ENCODE measurements at regions not wholly inside any gene's neighbourhood (a gene's known extent, or its start where the extent isn't known, plus 50 kb on each side); places are given as distances from the start of the nearest gene placed in this dataset.

DNA sequence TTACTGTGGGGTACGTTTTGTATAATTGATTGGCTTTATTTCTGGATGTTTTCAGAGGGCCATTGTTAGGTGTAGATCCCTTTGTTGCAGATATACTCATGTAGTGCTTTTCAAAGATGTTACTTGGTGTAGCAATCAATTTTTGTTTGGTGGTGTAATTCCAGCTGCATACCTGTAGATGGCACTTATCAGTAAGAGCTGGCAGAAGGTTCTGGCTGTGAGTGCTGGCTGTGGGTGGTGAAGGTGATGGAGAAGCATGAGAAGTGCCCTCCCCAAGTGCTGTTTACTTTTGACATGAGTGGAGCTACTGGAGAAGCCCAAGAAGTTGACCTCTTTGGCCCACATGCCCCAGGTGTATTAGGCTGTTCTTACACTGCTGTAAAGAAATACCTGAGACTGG is 1074.9 kb downstream of the FAM181B start:
- H3K27me3 ChIP-seq (replicated peaks in 1 of 2; ENCODE audit: control insufficient read depth in 2 of 2, extremely low read depth in 1 of 2, insufficient read depth in 2 of 2, low read length in 1 of 2): peaks cover 0 to 5% of the 10 kb centered on the region in 2 experiments
- ChIA-PET POLR2A (no interaction called here), CTCF (interaction anchor here in 1 of 2 donors (0.6 to 1.0 kb wide), 2 partner anchors 10 to 42 kb away, joined by 3 read pairs; no protein-coding TSS in a partner anchor)
- DNase-seq (peak in 1 of 35 experiments; percentile 6), ATAC-seq (replicated peaks in 1 of 4) (no peak)
- H3K27ac ChIP-seq (ENCODE audit: low read length): no peak overlapping the region
- no peak overlapping the region for H3K4me3 ChIP-seq (ENCODE audit: control insufficient read depth in 1 of 2, extremely low read depth in 1 of 2, low read length in 1 of 2)
- 33% methylated on average over 1 of the region's 1 CpG for WGBS (ENCODE audit: insufficient coverage)
- Mint-ChIP-seq H3K27ac (no peak overlapping the region), H3K4me1 (no peaks in the 10 kb centered on the region), H3K36me3 (no peaks in the 10 kb centered on the region), H3K4me3 (no peak overlapping the region), H3K9me3 (peaks cover 0 to 16% (median 0%) of the 10 kb centered on the region in 3 donors), H3K27me3 (peaks cover 22 to 30% of the 10 kb centered on the region in 2 donors)
- H3K36me3 ChIP-seq (ENCODE audit: control insufficient read depth in 2 of 2, extremely low read depth in 1 of 2, insufficient read depth in 1 of 2, low read length in 1 of 2): no peaks in the 10 kb centered on the region
- no peaks in the 10 kb centered on the region for H3K4me1 ChIP-seq (ENCODE audit: control insufficient read depth in 1 of 2, extremely low read depth in 1 of 2, insufficient read depth in 2 of 2, low read length in 2 of 2)
- H3K9me3 ChIP-seq: no peaks in the 10 kb centered on the region

DNA sequence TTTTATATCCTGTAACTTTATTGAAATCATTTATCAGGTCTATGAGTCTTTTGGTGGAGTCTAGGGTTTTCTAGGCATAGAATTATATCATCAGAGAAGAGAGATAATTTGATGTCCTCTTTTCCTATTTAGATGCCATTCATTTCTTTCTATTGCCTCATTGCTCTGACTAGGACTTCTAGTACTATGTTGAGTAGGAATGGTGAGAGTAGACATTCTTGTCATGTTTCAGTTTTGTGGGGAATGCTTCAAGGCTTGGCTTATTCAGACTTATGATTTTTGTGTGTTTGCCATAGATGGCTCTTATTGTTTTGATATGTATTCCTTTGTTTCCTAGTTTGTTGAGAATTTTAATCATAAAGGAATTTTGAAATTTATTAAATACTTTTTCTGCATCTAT is 1078.3 kb downstream of the FAM181B start:
- ATAC-seq (replicated peaks in 1 of 4) (no peak), DNase-seq (no peak)
- ChIA-PET CTCF (no interaction called here), POLR2A (no interaction called here)
- Histone ChIP-seq H3K9me3 (no peaks in the 10 kb centered on the region), H3K4me1 (ENCODE audit: control insufficient read depth in 1 of 2, extremely low read depth in 1 of 2, insufficient read depth in 2 of 2, low read length in 2 of 2) (no peaks in the 10 kb centered on the region), H3K36me3 (ENCODE audit: control insufficient read depth in 2 of 2, extremely low read depth in 1 of 2, insufficient read depth in 1 of 2, low read length in 1 of 2) (no peaks in the 10 kb centered on the region), H3K4me3 (ENCODE audit: control insufficient read depth in 1 of 2, extremely low read depth in 1 of 2, low read length in 1 of 2) (no peak overlapping the region), H3K27me3 (replicated peaks in 1 of 2; ENCODE audit: control insufficient read depth in 2 of 2, extremely low read depth in 1 of 2, insufficient read depth in 2 of 2, low read length in 1 of 2) (no peaks in the 10 kb centered on the region), H3K27ac (ENCODE audit: low read length) (no peak overlapping the region)
- Mint-ChIP-seq H3K27ac (no peak overlapping the region), H3K36me3 (no peaks in the 10 kb centered on the region), H3K4me3 (no peak overlapping the region), H3K4me1 (no peaks in the 10 kb centered on the region), H3K9me3 (peaks cover 0 to 16% (median 0%) of the 10 kb centered on the region in 3 donors), H3K27me3 (peaks cover 7 to 15% of the 10 kb centered on the region in 2 donors)

DNA sequence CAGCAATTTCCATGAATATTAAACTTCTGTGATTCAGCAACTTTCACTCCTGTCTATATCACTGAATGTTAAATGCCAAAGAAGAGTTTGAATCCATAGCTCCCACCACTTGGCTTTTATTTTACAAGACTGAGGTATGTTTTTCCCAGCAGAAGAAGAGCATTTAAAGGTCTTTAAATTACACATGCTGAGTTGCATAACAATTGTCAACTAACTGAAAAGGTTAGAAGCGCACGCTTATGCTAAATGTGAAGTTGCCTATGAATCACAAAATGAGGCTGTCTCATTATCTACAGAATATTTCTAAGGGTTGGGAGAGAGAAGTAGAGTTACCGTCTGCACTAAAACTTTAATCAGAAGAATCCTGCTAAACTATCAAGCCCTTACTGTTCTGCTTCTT is 1086.3 kb downstream of the FAM181B start:
- POLR2A ChIA-PET: no interaction called here

DNA sequence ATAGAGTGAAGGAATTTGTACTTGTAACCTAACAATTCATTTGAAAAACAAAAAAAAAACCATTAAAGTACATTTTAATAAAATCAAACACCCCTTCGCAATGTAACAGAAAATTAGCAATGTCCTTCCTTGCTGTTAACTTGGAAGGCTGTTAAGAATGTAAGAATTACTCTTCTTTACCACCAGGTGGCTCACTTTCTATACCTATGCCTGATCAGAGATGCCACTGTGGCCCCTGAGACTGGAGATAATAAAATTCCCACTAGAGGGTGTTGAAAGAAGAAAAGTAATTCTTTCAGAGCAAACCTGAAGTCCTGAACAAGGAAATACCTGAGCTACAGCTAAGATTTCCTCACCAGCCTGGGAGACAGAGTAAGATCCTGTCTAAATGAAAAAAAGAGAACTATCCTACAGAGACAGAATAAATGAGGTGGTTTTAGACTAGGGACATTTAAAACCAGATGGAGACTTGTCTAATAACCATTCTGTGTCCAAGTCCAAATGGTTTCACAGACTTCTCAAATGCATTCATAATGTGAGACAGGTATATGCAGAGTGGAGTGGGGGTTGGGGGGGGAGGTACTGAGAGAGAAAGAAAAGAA is 1089.3 kb downstream of the FAM181B start:
- no peak overlapping the region for H3K4me3 ChIP-seq (ENCODE audit: control insufficient read depth in 1 of 2, extremely low read depth in 1 of 2, low read length in 1 of 2)
- no peaks in the 10 kb centered on the region for H3K36me3 ChIP-seq (ENCODE audit: control insufficient read depth in 2 of 2, extremely low read depth in 1 of 2, insufficient read depth in 1 of 2, low read length in 1 of 2)
- Mint-ChIP-seq H3K4me3 (no peak overlapping the region), H3K27ac (no peak overlapping the region), H3K4me1 (no peaks in the 10 kb centered on the region), H3K36me3 (no peaks in the 10 kb centered on the region), H3K9me3 (no peaks in the 10 kb centered on the region), H3K27me3 (peaks cover 12 to 25% of the 10 kb centered on the region in 2 donors)
- peaks cover 0 to 3% of the 10 kb centered on the region in 2 experiments for H3K27me3 ChIP-seq (replicated peaks in 1 of 2; ENCODE audit: control insufficient read depth in 2 of 2, extremely low read depth in 1 of 2, insufficient read depth in 2 of 2, low read length in 1 of 2)
- no peaks in the 10 kb centered on the region for H3K9me3 ChIP-seq
- H3K27ac ChIP-seq (ENCODE audit: low read length): no peak overlapping the region
- DNase-seq: peak in 4 of 35 experiments; percentile 1 to 50 (median 10)
- ChIA-PET CTCF (interaction anchor here (0.8 to 1.3 kb wide), 5 partner anchors 34 to 1051 kb away, joined by 3 to 5 read pairs (median 3); no protein-coding TSS in a partner anchor), POLR2A (no interaction called here)
- ATAC-seq (replicated peaks in 1 of 4): peak in 2 of 4 experiments; percentile 41 to 69
- H3K4me1 ChIP-seq (ENCODE audit: control insufficient read depth in 1 of 2, extremely low read depth in 1 of 2, insufficient read depth in 2 of 2, low read length in 2 of 2): no peaks in the 10 kb centered on the region
- WGBS (ENCODE audit: insufficient coverage): no CpG with 5 or more reads among the region's 1 CpG

More for the DNA sequence above, 1086.3 kb downstream of the FAM181B start:
- no peak overlapping the region for H3K27ac Mint-ChIP-seq
- Histone ChIP-seq H3K4me1 (ENCODE audit: control insufficient read depth in 1 of 2, extremely low read depth in 1 of 2, insufficient read depth in 2 of 2, low read length in 2 of 2) (no peaks in the 10 kb centered on the region), H3K27ac (ENCODE audit: low read length) (no peak overlapping the region), H3K36me3 (ENCODE audit: control insufficient read depth in 2 of 2, extremely low read depth in 1 of 2, insufficient read depth in 1 of 2, low read length in 1 of 2) (no peaks in the 10 kb centered on the region), H3K4me3 (ENCODE audit: control insufficient read depth in 1 of 2, extremely low read depth in 1 of 2, low read length in 1 of 2) (no peak overlapping the region), H3K9me3 (no peaks in the 10 kb centered on the region), H3K27me3 (replicated peaks in 1 of 2; ENCODE audit: control insufficient read depth in 2 of 2, extremely low read depth in 1 of 2, insufficient read depth in 2 of 2, low read length in 1 of 2) (peaks cover 0 to 3% of the 10 kb centered on the region in 2 experiments)
- CTCF ChIA-PET: interaction anchor here in 1 of 2 donors (0.7 kb wide), 1 partner anchor 889 kb away, joined by 3 read pairs; no protein-coding TSS in a partner anchor
- no peaks in the 10 kb centered on the region for H3K9me3 Mint-ChIP-seq
- WGBS (ENCODE audit: insufficient coverage): no CpG with 5 or more reads among the region's 3 CpGs
- no peak overlapping the region for H3K4me3 Mint-ChIP-seq
- no peaks in the 10 kb centered on the region for H3K36me3 Mint-ChIP-seq
- no peak for DNase-seq
- H3K4me1 Mint-ChIP-seq: no peaks in the 10 kb centered on the region
- no peak for ATAC-seq (replicated peaks in 1 of 4)
- peaks cover 12 to 19% of the 10 kb centered on the region in 2 donors for H3K27me3 Mint-ChIP-seq

DNA sequence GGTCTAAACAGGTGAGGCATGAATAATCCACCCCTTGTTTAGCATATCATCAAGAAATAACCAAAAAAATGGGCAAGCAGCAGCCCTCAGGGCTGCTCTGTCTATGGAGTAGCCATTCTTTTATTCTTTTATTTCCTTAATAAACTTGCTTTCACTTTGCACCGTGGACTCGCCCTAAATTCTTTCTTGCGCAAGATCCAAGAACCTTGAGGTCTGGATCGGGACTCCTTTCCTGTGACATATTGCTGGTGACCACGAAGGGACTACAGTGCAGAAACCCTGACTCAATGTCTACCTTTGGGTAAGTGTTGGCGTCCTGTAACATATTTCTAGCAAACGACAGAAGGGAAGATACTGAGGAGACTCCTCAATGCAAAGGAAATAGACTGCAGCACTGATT is 1099.2 kb downstream of the FAM181B start:
- DNase-seq (no peak), ATAC-seq (replicated peaks in 1 of 4) (no peak)
- Histone ChIP-seq H3K4me1 (ENCODE audit: control insufficient read depth in 1 of 2, extremely low read depth in 1 of 2, insufficient read depth in 2 of 2, low read length in 2 of 2) (no peaks in the 10 kb centered on the region), H3K27me3 (replicated peaks in 1 of 2; ENCODE audit: control insufficient read depth in 2 of 2, extremely low read depth in 1 of 2, insufficient read depth in 2 of 2, low read length in 1 of 2) (no peaks in the 10 kb centered on the region), H3K27ac (ENCODE audit: low read length) (no peak overlapping the region), H3K4me3 (ENCODE audit: control insufficient read depth in 1 of 2, extremely low read depth in 1 of 2, low read length in 1 of 2) (no peak overlapping the region), H3K9me3 (no peaks in the 10 kb centered on the region), H3K36me3 (ENCODE audit: control insufficient read depth in 2 of 2, extremely low read depth in 1 of 2, insufficient read depth in 1 of 2, low read length in 1 of 2) (no peaks in the 10 kb centered on the region)
- no peaks in the 10 kb centered on the region for H3K4me1 Mint-ChIP-seq
- no peak overlapping the region for H3K4me3 Mint-ChIP-seq
- H3K36me3 Mint-ChIP-seq: no peaks in the 10 kb centered on the region
- POLR2A ChIA-PET: no interaction called here
- no peaks in the 10 kb centered on the region for H3K9me3 Mint-ChIP-seq
- no peak overlapping the region for H3K27ac Mint-ChIP-seq
- no peaks in the 10 kb centered on the region for H3K27me3 Mint-ChIP-seq
- WGBS (ENCODE audit: insufficient coverage): 92% methylated on average over 7 of the region's 7 CpGs
- CTCF ChIA-PET: no interaction called here

DNA sequence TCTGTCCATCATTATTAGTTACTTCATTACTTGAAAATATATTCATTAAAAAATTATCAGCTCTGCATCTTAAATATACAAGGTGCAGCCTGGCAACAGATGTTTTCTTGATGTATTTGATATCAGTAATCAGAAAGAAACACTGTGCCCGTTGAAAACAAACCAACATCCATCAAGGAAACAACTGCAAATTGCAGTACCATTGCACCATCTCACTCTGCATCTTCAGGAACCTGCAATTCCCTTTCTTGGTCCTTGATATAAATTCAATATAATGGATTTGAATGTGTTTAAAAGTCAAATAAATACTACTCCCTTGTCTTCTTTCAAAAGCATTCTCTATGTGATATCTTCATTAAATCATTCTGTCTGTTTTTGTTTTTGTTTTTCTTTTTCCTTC is 1131.2 kb downstream of the FAM181B start:
- H3K9me3 ChIP-seq: no peaks in the 10 kb centered on the region
- no peaks in the 10 kb centered on the region for H3K27me3 Mint-ChIP-seq
- no peaks in the 10 kb centered on the region for H3K36me3 ChIP-seq (ENCODE audit: control insufficient read depth in 2 of 2, extremely low read depth in 1 of 2, insufficient read depth in 1 of 2, low read length in 1 of 2)
- no peaks in the 10 kb centered on the region for H3K9me3 Mint-ChIP-seq
- H3K4me1 ChIP-seq (ENCODE audit: control insufficient read depth in 1 of 2, extremely low read depth in 1 of 2, insufficient read depth in 2 of 2, low read length in 2 of 2): no peaks in the 10 kb centered on the region
- ATAC-seq (replicated peaks in 1 of 4) (no peak), DNase-seq (no peak)
- POLR2A ChIA-PET: no interaction called here
- no peak overlapping the region for H3K27ac Mint-ChIP-seq
- no peaks in the 10 kb centered on the region for H3K36me3 Mint-ChIP-seq
- H3K4me3 Mint-ChIP-seq: no peak overlapping the region
- H3K4me1 Mint-ChIP-seq: no peaks in the 10 kb centered on the region
- no peak overlapping the region for H3K4me3 ChIP-seq (ENCODE audit: control insufficient read depth in 1 of 2, extremely low read depth in 1 of 2, low read length in 1 of 2)
- no peaks in the 10 kb centered on the region for H3K27me3 ChIP-seq (replicated peaks in 1 of 2; ENCODE audit: control insufficient read depth in 2 of 2, extremely low read depth in 1 of 2, insufficient read depth in 2 of 2, low read length in 1 of 2)
- no CpG with 5 or more reads among the region's 1 CpG for WGBS (ENCODE audit: insufficient coverage)
- CTCF ChIA-PET: no interaction called here
- no peak overlapping the region for H3K27ac ChIP-seq (ENCODE audit: low read length)

DNA sequence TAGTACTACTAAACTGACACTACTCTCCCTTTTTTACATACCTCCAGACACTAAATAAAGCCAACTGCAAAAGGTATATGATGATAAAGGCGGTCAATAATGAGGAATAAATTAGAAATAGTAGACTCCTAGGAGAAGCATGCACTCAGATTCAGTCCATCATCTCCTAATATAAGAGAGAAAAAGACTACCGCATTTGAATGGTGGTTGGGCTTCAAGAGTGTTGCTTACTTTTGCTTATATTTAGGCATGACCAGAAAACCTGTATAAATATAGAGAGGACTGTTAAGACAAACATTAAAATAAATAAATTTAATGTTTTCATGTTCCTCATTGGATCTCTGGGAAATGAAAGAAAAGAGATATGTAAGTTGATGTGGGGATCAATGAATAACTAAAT is 1137.0 kb downstream of the FAM181B start:
- Histone ChIP-seq H3K9me3 (no peaks in the 10 kb centered on the region), H3K27ac (ENCODE audit: low read length) (no peak overlapping the region), H3K27me3 (replicated peaks in 1 of 2; ENCODE audit: control insufficient read depth in 2 of 2, extremely low read depth in 1 of 2, insufficient read depth in 2 of 2, low read length in 1 of 2) (no peaks in the 10 kb centered on the region), H3K4me1 (ENCODE audit: control insufficient read depth in 1 of 2, extremely low read depth in 1 of 2, insufficient read depth in 2 of 2, low read length in 2 of 2) (no peaks in the 10 kb centered on the region), H3K36me3 (ENCODE audit: control insufficient read depth in 2 of 2, extremely low read depth in 1 of 2, insufficient read depth in 1 of 2, low read length in 1 of 2) (no peaks in the 10 kb centered on the region), H3K4me3 (ENCODE audit: control insufficient read depth in 1 of 2, extremely low read depth in 1 of 2, low read length in 1 of 2) (no peak overlapping the region)
- Mint-ChIP-seq H3K27me3 (no peaks in the 10 kb centered on the region), H3K4me1 (no peaks in the 10 kb centered on the region), H3K36me3 (no peaks in the 10 kb centered on the region), H3K27ac (no peak overlapping the region), H3K9me3 (no peaks in the 10 kb centered on the region), H3K4me3 (no peak overlapping the region)
- CTCF ChIA-PET: no interaction called here
- no peak for ATAC-seq (replicated peaks in 1 of 4)
- POLR2A ChIA-PET: no interaction called here
- no CpG with 5 or more reads among the region's 2 CpGs for WGBS (ENCODE audit: insufficient coverage)
- no peak for DNase-seq
